ENCODE measurements at regions not wholly inside any gene's neighbourhood (a gene's known extent, or its start where the extent isn't known, plus 50 kb on each side); places are given as distances from the start of the nearest gene placed in this dataset.
"Not testable (repeated sequence)": the region's sequence is repeated elsewhere in the genome, so short reads cannot be mapped to it uniquely, and the experiment has no call there.

DNA sequence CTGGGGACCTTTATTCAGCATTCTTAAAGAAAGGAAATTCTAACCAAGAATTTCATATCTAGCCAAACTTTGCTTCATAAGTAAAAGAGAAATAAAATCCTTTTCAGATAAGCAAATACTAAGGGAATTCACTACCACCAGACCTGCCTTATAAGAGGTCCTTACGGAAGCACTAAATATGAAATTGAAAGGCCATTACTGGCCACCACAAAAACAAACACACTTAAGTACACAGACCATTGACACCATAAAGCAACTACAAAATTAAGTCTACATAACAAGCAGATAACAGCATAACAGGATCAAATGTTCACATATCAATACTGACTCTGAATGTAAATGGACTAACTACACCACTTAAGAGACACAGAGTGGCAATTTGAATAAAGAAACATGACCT lies 361.4 kb upstream of the POU5F2 start:
- DNase-seq, result no peak
- ATAC-seq, result no peak
- intact Hi-C loops (cut with DNase I, micrococcal nuclease), result no loop called here

- intact Hi-C loops (cut with DNase I, micrococcal nuclease); DNase-seq; ATAC-seq: not testable (repeated sequence)
Measured at GRCh38 chr5:94097384-94097783, 356.0 kb upstream of the POU5F2 start.

- DNase-seq (no peak), ATAC-seq (no peak)
- intact Hi-C loops (cut with DNase I, micrococcal nuclease), result no loop called here
Measured at GRCh38 chr5:94094793-94095441, 353.5 kb upstream of the POU5F2 start.

GRCh38 chr5:94093300-94093699 lies 351.9 kb upstream of the POU5F2 start:
- DNase-seq, result no peak
- intact Hi-C loops (cut with DNase I, micrococcal nuclease), result no loop called here
- no peak for ATAC-seq

- ATAC-seq; DNase-seq; intact Hi-C loops (cut with DNase I, micrococcal nuclease): not testable (repeated sequence)
Measured at GRCh38 chr5:94086635-94087034, 345.2 kb upstream of the POU5F2 start.

DNA sequence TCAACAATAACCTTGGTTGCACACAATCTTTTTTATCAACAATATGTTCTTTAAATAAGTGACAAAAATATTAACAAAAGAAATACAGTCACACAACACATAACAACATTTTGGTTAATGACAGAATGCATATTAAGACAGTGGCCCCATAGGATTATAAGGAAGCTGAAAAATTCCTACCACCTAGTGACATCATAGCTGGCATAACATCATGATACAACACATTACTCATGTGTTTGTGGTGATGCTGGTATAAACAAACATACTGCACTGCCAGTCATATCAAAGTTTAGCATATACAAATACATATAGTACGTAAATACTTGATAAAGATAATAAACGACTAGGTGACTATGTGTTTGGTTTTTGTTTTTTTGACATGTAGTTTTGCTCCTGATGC lies 344.8 kb upstream of the POU5F2 start:
- DNase-seq (no peak), ATAC-seq (no peak)
- intact Hi-C loops (cut with DNase I, micrococcal nuclease), result no loop called here

DNA sequence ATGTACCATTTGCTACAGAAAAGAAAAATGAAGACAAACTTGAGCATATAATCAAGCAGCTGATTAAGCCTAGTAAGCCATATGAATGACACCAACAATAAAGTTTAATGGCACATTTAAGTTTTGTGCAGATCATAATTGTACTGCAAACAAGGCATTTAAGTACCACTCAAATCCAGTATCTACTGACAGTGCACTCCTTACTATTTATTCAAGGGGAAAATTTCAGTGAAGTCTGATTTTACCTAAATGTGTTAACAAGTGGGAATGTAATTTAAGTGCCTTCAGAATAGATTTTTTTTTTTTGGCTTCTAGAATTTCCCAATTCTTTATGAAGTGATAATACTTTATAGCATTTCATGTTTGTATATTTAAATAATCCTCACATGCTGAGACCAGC lies 341.0 kb upstream of the POU5F2 start:
- no peak for ATAC-seq

DNA sequence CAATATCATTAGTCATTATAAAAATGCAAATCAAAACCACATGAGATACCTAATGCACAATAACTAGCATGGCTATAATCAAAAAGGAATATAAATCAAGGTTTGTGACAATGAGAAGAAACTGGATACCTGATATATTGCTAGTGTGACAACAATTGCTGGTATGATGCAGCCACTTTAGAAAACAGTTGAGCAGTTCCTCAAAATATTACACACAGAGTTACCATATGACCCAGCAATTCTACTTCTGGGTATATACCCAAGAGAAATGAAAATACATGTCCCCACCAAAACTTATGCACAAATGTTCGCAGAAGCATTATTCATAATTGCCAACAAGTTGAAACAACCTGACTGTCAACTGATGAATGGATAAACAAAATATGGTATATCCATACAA lies 339.7 kb upstream of the POU5F2 start:
- DNase-seq, result no peak
- intact Hi-C loops (cut with DNase I, micrococcal nuclease), result no loop called here
- ATAC-seq, result no peak

More for the DNA sequence above, 341.0 kb upstream of the POU5F2 start:
- no peak for DNase-seq
- intact Hi-C loops (cut with DNase I, micrococcal nuclease), result no loop called here

DNA sequence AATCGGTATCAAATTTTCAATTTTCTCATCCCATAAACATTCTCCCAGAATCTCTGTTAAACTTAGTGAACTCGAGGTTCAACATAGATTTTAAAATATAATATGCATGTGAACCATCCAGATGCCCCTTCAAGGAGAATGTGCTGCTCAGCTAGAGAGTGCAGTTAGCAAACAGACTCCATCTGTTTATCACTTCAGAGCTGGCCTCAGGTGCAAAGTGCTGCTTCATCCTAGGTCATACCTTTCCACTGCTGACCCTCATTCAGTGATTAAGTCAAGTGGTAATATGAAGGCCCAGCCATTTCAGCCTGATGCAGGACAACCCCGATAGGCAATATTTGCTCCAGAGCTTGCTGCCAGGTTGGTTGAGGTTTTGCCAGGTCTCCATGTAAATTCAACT lies 339.0 kb upstream of the POU5F2 start:
- ATAC-seq (no peak), DNase-seq (no peak)
- intact Hi-C loops (cut with DNase I, micrococcal nuclease), result no loop called here

DNA sequence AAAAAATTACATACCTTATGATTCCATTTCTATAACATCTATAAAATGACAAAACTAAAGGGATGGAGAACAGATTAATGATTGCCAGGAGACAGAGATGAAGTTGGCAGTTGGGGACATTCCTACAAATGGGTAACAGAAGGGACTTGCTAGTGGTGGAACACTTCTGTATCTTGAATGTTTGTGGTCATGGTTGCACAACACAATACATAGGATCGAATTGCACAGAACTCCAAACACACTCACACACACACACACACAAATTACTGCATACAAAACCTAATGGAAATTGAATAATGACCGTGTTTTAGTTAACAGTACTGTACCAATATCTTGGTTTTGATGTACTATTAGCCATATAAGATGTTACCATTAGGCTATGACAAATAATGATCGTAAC lies 330.7 kb upstream of the POU5F2 start:
- no peak for DNase-seq
- ATAC-seq, result no peak
- intact Hi-C loops (cut with DNase I, micrococcal nuclease), result no loop called here

GRCh38 chr5:94066437-94067207 lies 325.2 kb upstream of the POU5F2 start:
- ATAC-seq (no peak), DNase-seq (no peak)
- intact Hi-C loops (cut with DNase I, micrococcal nuclease), result no loop called here

- ATAC-seq (no peak), DNase-seq (no peak)
Measured at GRCh38 chr5:94064025-94064424, 322.6 kb upstream of the POU5F2 start.

DNA sequence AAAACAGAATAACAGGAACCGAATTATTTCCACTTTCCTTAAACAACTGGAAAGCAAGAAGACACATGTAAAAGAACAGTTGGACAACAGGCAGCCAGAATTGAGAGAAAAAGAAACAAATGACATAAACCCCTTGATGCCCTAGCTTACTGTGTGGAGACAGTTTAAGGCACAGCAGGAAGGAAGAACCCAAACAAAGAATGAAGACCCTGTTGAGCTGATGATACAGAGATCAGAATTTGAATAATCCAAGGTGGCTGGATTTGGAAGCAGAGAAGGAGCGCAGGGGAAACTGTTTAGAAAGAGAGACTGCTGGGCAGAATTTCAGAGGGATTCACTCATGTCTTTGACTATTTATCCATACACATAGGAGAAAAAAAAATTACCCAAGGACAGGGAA lies 316.3 kb upstream of the POU5F2 start:
- no peak for DNase-seq
- intact Hi-C loops (cut with DNase I, micrococcal nuclease), result no loop called here
- no peak for ATAC-seq

More at GRCh38 chr5:94064025-94064424, 322.6 kb upstream of the POU5F2 start:
- intact Hi-C loops (cut with DNase I, micrococcal nuclease), result no loop called here

DNA sequence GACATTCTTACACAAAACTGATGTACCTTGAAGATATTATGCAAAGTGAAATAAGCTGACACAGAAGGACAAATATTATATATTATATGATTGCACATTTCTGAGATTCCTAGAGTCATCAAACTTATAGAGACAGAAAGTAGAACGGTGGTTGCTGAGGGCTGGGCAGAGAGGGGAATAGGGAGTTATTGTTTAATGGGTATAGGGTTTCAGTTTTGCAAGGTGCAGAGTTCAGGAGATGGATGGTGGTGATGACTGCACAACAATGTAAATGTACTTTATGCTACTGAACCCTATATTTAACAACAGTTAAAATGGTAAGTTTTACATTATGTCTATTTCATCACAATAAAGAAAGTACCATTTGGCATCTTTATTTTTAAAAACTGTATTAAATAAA lies 315.8 kb upstream of the POU5F2 start:
- ATAC-seq (no peak), DNase-seq (no peak)
- intact Hi-C loops (cut with DNase I, micrococcal nuclease), result no loop called here

- DNase-seq; intact Hi-C loops (cut with DNase I, micrococcal nuclease); ATAC-seq: not testable (repeated sequence)
Measured at GRCh38 chr5:94049307-94049922, 308.0 kb upstream of the POU5F2 start.

- DNase-seq (no peak), ATAC-seq (no peak)
Measured at GRCh38 chr5:94045839-94046782, 304.7 kb upstream of the POU5F2 start.

GRCh38 chr5:94043311-94043710 lies 301.9 kb upstream of the POU5F2 start:
- intact Hi-C loops (cut with DNase I, micrococcal nuclease), result no loop called here
- ATAC-seq (no peak), DNase-seq (no peak)

More at GRCh38 chr5:94045839-94046782, 304.7 kb upstream of the POU5F2 start:
- intact Hi-C loops (cut with DNase I, micrococcal nuclease), result no loop called here

GRCh38 chr5:94040591-94041148 lies 299.3 kb upstream of the POU5F2 start:
- no peak for ATAC-seq
- intact Hi-C loops (cut with DNase I, micrococcal nuclease), result no loop called here
- no peak for DNase-seq

- DNase-seq (no peak), ATAC-seq (no peak)
- intact Hi-C loops (cut with DNase I, micrococcal nuclease), result no loop called here
Measured at GRCh38 chr5:94039101-94039500, 297.7 kb upstream of the POU5F2 start.

Measured in left colon (tissue), 2 donors.